ENCODE measurements at regions not wholly inside any gene's neighbourhood (a gene's known extent, or its start where the extent isn't known, plus 50 kb on each side); places are given as distances from the start of the nearest gene placed in this dataset.

DNA sequence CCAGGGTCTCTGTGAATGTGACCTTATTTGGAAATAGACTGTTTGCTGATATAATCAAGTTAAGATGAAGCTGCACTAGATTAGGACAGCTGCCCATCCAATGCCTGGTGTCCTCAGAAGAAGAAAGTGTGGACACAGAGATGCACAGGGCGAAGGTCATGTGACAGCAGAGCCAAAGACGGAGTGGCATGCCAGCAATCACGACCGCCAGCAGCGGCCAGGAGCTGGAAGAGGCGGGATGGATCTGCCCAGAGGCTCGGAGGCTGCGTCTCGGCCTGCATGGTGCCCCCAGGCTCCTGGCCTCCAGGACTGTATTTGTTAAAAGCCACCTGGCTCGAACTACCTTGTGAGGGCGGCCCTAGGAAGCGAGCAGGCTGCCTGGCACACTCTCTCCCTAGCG is 76.5 kb downstream of the RFLNA start:
- TF ChIP-seq, protein P1, sequence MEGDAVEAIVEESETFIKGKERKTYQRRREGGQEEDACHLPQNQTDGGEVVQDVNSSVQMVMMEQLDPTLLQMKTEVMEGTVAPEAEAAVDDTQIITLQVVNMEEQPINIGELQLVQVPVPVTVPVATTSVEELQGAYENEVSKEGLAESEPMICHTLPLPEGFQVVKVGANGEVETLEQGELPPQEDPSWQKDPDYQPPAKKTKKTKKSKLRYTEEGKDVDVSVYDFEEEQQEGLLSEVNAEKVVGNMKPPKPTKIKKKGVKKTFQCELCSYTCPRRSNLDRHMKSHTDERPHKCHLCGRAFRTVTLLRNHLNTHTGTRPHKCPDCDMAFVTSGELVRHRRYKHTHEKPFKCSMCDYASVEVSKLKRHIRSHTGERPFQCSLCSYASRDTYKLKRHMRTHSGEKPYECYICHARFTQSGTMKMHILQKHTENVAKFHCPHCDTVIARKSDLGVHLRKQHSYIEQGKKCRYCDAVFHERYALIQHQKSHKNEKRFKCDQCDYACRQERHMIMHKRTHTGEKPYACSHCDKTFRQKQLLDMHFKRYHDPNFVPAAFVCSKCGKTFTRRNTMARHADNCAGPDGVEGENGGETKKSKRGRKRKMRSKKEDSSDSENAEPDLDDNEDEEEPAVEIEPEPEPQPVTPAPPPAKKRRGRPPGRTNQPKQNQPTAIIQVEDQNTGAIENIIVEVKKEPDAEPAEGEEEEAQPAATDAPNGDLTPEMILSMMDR (IDR thresholded peaks at IDR 0.05; ENCODE audit: insufficient read depth, low read length), result no peak
- TF ChIP-seq REST (IDR thresholded peaks at IDR 0.05; ENCODE audit: insufficient replicate concordance, low read depth) (no peak), POLR2AphosphoS5 (IDR thresholded peaks at IDR 0.05; ENCODE audit: low read depth) (no peak)

All from HL-60 (cell line).